Pons (tissue), 1 donor: ENCODE measurements at regions not wholly inside any gene's neighbourhood (a gene's known extent, or its start where the extent isn't known, plus 50 kb on each side); places are given as distances from the start of the nearest gene placed in this dataset.

Experiments used
- DNase-seq: peaks from one replicate; pipeline ENCODE4 v3.0.0-alpha.2; 2016; ENCODE audit warnings: low spot score

GRCh38 chr3:153072382-153072781 lies 89.6 kb upstream of the RAP2B start:
- no peak for DNase-seq

- no peak for DNase-seq
Measured at GRCh38 chr3:153072856-153073255, 89.2 kb upstream of the RAP2B start.

- no peak for DNase-seq
Measured at GRCh38 chr3:153073636-153074035, 88.4 kb upstream of the RAP2B start.

- DNase-seq: no peak
Measured at GRCh38 chr3:153078826-153079225, 83.2 kb upstream of the RAP2B start.

GRCh38 chr3:153079386-153079785 lies 82.6 kb upstream of the RAP2B start:
- DNase-seq: no peak

- no peak for DNase-seq
Measured at GRCh38 chr3:153080778-153081240, 81.2 kb upstream of the RAP2B start.

- no peak for DNase-seq
Measured at GRCh38 chr3:153084431-153084830, 77.6 kb upstream of the RAP2B start.

GRCh38 chr3:153087595-153088566 lies 74.1 kb upstream of the RAP2B start:
- no peak for DNase-seq

GRCh38 chr3:153089620-153090019 lies 72.4 kb upstream of the RAP2B start:
- DNase-seq: no peak

GRCh38 chr3:153090973-153091372 lies 71.1 kb upstream of the RAP2B start:
- DNase-seq: no peak

GRCh38 chr3:153093629-153094028 lies 68.4 kb upstream of the RAP2B start:
- DNase-seq: no peak

- DNase-seq: no peak
Measured at GRCh38 chr3:153094386-153094785, 67.6 kb upstream of the RAP2B start.

GRCh38 chr3:153095441-153095840 lies 66.6 kb upstream of the RAP2B start:
- DNase-seq: no peak

- no peak for DNase-seq
Measured at GRCh38 chr3:153096731-153097131, 65.3 kb upstream of the RAP2B start.

- DNase-seq: no peak
Measured at GRCh38 chr3:153097213-153097612, 64.8 kb upstream of the RAP2B start.

GRCh38 chr3:153099131-153099530 lies 62.9 kb upstream of the RAP2B start:
- DNase-seq: no peak

GRCh38 chr3:153103406-153103945 lies 58.5 kb upstream of the RAP2B start:
- no peak for DNase-seq

- no peak for DNase-seq
Measured at GRCh38 chr3:153110041-153110440, 52.0 kb upstream of the RAP2B start.

- no peak for DNase-seq
Measured at GRCh38 chr3:153111016-153111415, 51.0 kb upstream of the RAP2B start.
